ENCODE measurements at regions not wholly inside any gene's neighbourhood (a gene's known extent, or its start where the extent isn't known, plus 50 kb on each side); places are given as distances from the start of the nearest gene placed in this dataset.
A peak's percentile ranks its signal among the peaks of the same experiment; 100 is the strongest.

- Histone ChIP-seq H3K4me2 (no peak overlapping the region), H3F3A (replicated peaks; ENCODE audit: low read depth) (no peaks in the 10 kb centered on the region), H3K36me3 (ENCODE audit: insufficient read depth) (no peaks in the 10 kb centered on the region), H3K79me2 (replicated peaks; ENCODE audit: insufficient read depth) (no peaks in the 10 kb centered on the region), H3K27ac (ENCODE audit: low read depth) (no peak overlapping the region), H3K27me3 (ENCODE audit: insufficient read depth) (no peaks in the 10 kb centered on the region), H4K20me1 (replicated peaks; ENCODE audit: insufficient read depth) (no peaks in the 10 kb centered on the region), H2AFZ (peak overlapping the region; percentile 25; the same call in 1 of the 2 replicates), H3K4me3 (no peak overlapping the region), H3K9me2 (ENCODE audit: insufficient read depth) (peaks cover 3% of the 10 kb centered on the region; the same call in 1 of the 2 replicates), H3K4me1 (ENCODE audit: insufficient read depth) (peaks cover 27% of the 10 kb centered on the region)
- H3K27ac Mint-ChIP-seq, result no peak overlapping the region
- H3K36me3 Mint-ChIP-seq (ENCODE audit: low read depth), result no peaks in the 10 kb centered on the region
- no peak for ATAC-seq
- peaks cover 4% of the 10 kb centered on the region for H3K27me3 Mint-ChIP-seq (ENCODE audit: insufficient read depth, low read depth, poor library complexity)
- H3K4me3 Mint-ChIP-seq, result no peak overlapping the region
- DNase-seq (ENCODE audit: low spot score), result no peak
- peaks cover 25% of the 10 kb centered on the region for H3K4me1 Mint-ChIP-seq
- TF ChIP-seq ZNF331 (CRISPR knock-in tag; IDR thresholded peaks at IDR 0.05; ENCODE audit: low read depth), result no peak
- TF ChIP-seq ZNF462 (CRISPR knock-in tag; IDR thresholded peaks at IDR 0.05), result no peak
- TF ChIP-seq CTCF (conservative IDR thresholded peaks at IDR 0.05; ENCODE audit: low read depth in 2 of 2), result no peak
- no peak for TF ChIP-seq CREB1 (CRISPR knock-in tag; IDR thresholded peaks at IDR 0.05; ENCODE audit: low read depth)
- TF ChIP-seq ZNF114 (CRISPR knock-in tag; IDR thresholded peaks at IDR 0.05), result no peak
- no peak for TF ChIP-seq STAT1 (IDR thresholded peaks at IDR 0.05; ENCODE audit: unreplicated experiment)
- TF ChIP-seq ETS1 (IDR thresholded peaks at IDR 0.05), result no peak
- TF ChIP-seq EZH2 (IDR thresholded peaks at IDR 0.05; ENCODE audit: low read depth, unreplicated experiment), result no peak
- TF ChIP-seq REST (IDR thresholded peaks at IDR 0.05; ENCODE audit: unreplicated experiment), result no peak
- no peak for TF ChIP-seq EZH2phosphoT487 (IDR thresholded peaks at IDR 0.05; ENCODE audit: unreplicated experiment)
- TF ChIP-seq JUNB (IDR thresholded peaks at IDR 0.05; ENCODE audit: unreplicated experiment), result no peak
- TF ChIP-seq NANOG (IDR thresholded peaks at IDR 0.05; ENCODE audit: borderline replicate concordance), result no peak
- no peak for TF ChIP-seq POLR2AphosphoS5 (IDR thresholded peaks at IDR 0.05; ENCODE audit: low read depth)
- H3K9me3 Mint-ChIP-seq, result no peaks in the 10 kb centered on the region
Measured at GRCh38 chr1:118246646-118247045, 61.6 kb upstream of the SPAG17 start.
